HG03469 (cell line): ENCODE measurements at regions not wholly inside any gene's neighbourhood (a gene's known extent, or its start where the extent isn't known, plus 50 kb on each side); places are given as distances from the start of the nearest gene placed in this dataset.

Source experiments
- ATAC-seq: cut with Tn5 transposase; IDR thresholded peaks from one replicate; pipeline ENCODE4 v1.9.1; 2021; ENCODE audit warnings: mild to moderate bottlenecking, moderate library complexity, moderate number of reproducible peaks; ENCODE audit not compliant: unreplicated experiment

DNA sequence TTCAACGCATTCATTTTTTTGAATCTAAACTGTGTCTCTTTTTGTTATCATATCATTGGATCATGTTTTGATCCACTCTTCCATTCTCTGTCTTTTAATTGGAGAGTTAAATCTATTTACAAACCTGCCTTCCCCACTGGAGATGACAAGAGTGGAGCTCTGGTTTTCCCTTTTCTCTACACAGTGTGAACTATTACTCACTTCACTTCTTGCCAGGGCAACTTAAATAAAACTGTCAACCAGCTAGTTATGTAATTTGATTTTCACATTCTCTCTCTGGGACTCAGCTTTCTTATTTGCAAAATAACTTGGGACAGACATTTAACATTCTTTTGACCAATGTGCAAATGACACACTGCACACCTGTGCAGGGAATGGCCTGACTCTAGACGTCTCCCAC is 230.8 kb upstream of the CST7 start:
- ATAC-seq, result no peak

DNA sequence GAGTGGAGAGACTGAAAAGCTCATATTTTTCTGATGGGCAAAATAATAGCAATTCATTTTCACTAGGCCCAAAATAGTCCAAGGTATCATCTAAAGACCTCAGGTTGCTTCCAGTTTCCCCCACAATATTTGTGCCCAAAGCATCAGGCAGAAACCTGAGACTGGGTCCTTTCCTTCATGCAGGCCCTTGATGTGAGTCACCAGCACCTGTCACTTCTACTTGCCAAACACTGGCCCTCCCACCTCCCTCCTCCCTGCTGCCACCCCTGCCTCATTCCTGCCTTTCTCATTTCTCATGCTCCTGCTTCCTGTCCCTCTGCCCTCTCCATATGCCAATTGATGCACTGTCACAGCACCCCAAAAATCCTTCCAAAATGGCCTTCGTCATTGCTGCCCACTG is 230.4 kb upstream of the CST7 start:
- no peak for ATAC-seq

GRCh38 chr20:24720957-24721356 is 228.1 kb upstream of the CST7 start:
- ATAC-seq, result no peak

GRCh38 chr20:24721891-24722568 is 227.0 kb upstream of the CST7 start:
- ATAC-seq, result no peak

- no peak for ATAC-seq
Measured at GRCh38 chr20:24722586-24722985, 226.5 kb upstream of the CST7 start.

GRCh38 chr20:24723186-24723585 is 225.9 kb upstream of the CST7 start:
- ATAC-seq, result no peak

DNA sequence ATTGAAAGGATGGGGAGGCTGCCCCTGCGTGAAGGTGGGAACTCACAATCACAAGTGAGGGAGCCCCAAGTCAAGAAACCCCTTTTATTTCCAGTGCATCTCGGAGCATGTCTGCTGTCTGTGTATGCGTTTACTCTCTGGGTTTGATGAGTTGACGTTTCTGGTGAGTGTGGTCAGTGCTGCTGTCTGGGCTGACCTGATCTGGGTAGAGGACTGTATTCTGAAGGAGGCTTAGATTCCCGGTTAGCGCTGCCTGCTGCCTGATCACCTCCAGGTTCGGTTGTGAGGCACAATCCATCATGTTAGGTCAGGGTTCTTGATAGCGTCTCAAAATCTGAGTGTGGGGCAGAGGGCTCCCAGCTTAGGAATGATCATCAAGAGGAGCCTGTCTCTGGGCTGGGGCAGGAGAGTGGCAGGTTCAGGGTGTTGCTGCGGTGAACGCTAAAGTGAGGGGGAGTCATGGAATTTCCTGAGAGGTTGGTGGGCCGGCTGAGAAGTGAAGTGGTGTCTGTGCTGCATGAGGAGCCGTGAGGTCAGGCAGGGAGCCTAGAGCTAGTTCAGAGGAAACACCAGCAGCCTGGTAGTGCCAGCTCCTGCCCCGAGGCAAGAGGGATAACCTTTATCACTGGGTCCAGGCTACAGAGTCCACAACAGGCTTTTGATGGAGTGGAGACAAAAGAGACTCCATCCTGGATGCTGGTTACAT is 225.3 kb upstream of the CST7 start:
- ATAC-seq, result no peak

GRCh38 chr20:24724982-24725533 is 224.0 kb upstream of the CST7 start:
- no peak for ATAC-seq

GRCh38 chr20:24727795-24728194 is 221.3 kb upstream of the CST7 start:
- no peak for ATAC-seq

- no peak for ATAC-seq
Measured at GRCh38 chr20:24729896-24730605, 219.0 kb upstream of the CST7 start.

DNA sequence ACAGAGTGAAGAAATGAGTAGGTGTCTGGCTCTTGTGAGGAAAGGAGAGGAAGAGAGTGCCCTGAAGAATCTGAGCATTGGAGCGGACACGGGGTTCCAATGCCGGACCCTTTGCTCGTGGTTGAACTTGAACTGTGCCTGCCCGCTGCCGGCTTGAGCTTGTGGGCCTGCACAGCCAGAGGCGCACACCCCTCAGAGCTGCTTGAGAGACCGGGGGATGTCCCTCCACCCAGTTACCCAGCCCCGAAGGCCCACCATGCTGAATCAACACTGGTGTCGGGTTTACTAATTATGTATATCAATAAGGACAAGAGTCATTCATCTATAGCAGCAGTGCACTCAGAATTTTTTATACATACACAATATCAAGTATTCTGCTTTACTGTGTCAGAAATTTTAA is 218.3 kb upstream of the CST7 start:
- ATAC-seq, result no peak

DNA sequence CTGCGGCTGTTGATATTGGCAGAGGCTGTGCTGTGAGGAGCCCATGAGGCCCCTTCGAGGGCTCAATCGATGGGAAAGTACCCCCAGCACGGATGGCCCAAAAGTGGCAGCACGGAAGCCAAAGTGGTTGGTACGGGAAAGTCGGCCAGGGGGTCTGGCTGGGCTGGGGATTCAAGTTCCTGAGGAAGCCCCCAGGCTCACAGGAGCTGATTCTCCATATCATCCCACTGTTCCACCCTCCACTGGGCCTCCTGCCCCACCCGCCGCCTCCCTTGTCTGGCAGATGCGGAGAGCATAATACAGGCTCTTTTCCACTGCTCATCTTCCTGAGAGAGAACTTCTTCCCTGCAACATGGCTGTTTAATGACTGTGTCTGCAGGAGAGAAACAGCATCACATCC is 217.8 kb upstream of the CST7 start:
- ATAC-seq, result no peak

DNA sequence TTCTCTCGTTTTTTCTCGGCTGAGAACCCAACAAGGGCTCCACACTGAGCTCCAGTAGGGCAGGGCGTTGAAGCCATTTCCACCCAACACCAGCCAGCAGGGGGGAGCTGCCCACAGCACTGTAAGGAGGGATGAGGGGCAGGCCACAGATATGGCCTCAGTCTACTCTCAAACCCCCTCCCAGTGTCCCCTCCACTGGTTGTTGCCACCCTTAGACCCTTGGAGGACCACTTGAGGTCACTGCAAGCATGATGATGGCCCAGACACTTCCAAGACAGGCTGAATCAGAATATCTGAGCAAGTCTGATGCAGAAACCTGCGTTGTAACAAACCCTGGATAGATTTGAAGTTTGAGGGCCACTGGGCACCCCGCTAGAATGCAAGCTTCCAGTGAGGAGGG is 217.0 kb upstream of the CST7 start:
- no peak for ATAC-seq

DNA sequence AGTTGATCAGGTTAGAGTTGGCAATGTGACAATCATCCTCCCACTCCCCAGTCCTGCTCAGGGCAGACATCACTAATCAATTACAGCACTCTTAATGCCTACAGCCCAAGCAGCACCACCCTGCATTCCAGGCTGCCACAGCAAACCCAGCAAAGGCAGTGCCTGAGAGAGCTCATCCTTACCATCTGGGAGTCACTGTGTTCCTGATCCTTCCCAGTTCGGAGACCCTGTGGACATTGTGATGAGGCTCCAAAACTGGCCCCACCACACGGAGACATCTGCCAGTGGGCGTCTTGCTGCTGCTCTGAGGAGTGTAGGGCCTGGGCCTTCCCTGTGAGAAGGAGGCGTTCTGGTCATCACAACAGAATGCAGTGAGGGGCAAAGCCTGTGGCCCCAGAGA is 216.5 kb upstream of the CST7 start:
- ATAC-seq, result no peak

DNA sequence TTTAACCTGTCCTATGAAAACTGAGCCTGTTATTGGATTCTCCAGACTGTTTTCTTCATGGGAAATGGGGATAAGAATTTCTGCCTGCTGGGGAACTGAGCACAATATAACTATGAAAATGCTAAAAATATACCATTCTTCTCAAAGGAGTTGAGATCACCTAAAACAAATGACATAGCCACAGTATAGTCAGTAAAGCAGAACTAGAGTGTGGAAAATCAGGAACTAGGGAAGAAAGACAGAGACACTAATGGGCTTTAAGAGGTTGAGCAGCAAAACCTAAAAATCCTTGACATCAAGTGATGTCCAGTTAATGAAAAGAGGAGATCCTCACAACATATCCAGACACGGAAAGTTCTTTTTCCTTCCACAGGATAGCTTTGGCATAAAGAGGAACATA is 215.7 kb upstream of the CST7 start:
- ATAC-seq, result no peak

GRCh38 chr20:24734139-24734538 is 214.9 kb upstream of the CST7 start:
- ATAC-seq, result no peak

DNA sequence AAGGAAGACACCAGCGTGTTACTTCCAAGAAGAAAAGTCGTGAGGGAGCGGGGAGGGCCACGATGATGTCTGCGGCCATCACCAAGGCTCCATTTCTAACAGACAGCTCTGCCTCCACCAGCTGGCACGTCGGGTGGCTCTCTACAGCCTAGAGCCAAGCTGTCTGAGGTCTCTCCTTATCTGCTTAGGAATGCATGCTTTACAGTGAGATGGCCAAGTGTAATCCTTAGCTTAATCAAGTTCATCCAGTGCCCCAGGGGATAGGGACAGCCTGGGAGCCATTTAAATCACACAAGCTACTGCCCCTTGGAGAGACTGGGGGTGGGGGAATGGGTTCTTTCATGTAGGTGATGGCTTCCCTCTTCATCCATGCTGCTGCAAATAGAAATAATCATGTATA is 213.8 kb upstream of the CST7 start:
- no peak for ATAC-seq

GRCh38 chr20:24736131-24736843 is 212.8 kb upstream of the CST7 start:
- no peak for ATAC-seq

DNA sequence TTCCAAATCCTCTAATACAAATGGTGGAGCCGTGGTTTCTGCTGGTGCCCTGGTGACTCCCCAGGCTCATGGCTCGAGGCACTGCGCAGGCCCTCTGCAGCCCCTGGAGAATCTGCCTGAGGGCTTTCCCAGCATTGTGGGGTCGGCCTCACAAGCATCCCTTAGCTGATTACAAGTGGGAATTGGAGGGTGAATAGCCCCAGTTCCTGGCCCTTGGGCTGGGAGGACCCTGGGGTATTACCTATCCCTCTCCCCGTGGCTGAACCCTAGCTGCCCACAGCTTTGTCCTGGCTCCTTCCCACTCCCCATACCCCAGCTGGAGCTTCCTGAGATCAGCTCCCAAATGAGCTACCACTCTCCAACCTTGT is 212.2 kb upstream of the CST7 start:
- ATAC-seq, result no peak

- no peak for ATAC-seq
Measured at GRCh38 chr20:24737212-24737850, 211.7 kb upstream of the CST7 start.
